H1 (cell line): ENCODE measurements at regions not wholly inside any gene's neighbourhood (a gene's known extent, or its start where the extent isn't known, plus 50 kb on each side); places are given as distances from the start of the nearest gene placed in this dataset.

Source experiments
- BCL11A ChIP-seq, 2 experiments: IDR thresholded peaks; one replicate each; pipeline ENCODE4 v1.6.1; 2011; ENCODE audit warnings: low read depth in 2 of 2, low read length in 2 of 2, mild to moderate bottlenecking in 2 of 2
- CBX5 ChIP-seq: fragments of 300-800, 300-1000 bp; sonication (generic); IDR thresholded peaks from 2 replicates; pipeline ENCODE4 v1.7.1; 2016; ENCODE audit warnings: antibody characterized with exemption, low read length, low read depth
- CHD7 ChIP-seq: fragments of 300-600 bp; sonication (generic); IDR thresholded peaks from 2 replicates; pipeline ENCODE4 v1.7.1; 2012; ENCODE audit warnings: low read length, moderate library complexity, mild to moderate bottlenecking, inconsistent platforms; ENCODE audit not compliant: insufficient replicate concordance
- CTBP2 ChIP-seq: IDR thresholded peaks from 2 replicates; pipeline ENCODE4 v1.7.0; 2011; ENCODE audit warnings: borderline replicate concordance, mild to moderate bottlenecking, moderate library complexity, mixed read lengths, low read length; ENCODE audit not compliant: insufficient read depth, insufficient read length
- KDM1A ChIP-seq: fragments of 200-600, 300-600 bp; sonication (generic); IDR thresholded peaks from 2 replicates; pipeline ENCODE4 v1.7.1; 2016; ENCODE audit warnings: mild to moderate bottlenecking, low read length, borderline replicate concordance
- PHF8 ChIP-seq: fragments of 200-600 bp; sonication (generic); conservative IDR thresholded peaks from 2 replicates; pipeline ENCODE4 v1.7.1; 2012; ENCODE audit warnings: low read depth, mild to moderate bottlenecking, inconsistent platforms, low read length, moderate library complexity
- RXRA ChIP-seq: IDR thresholded peaks from 2 replicates; pipeline ENCODE4 v1.6.1; 2011; ENCODE audit warnings: low read depth, mild to moderate bottlenecking, low read length, moderate library complexity; ENCODE audit not compliant: insufficient read depth
- SP2 ChIP-seq: IDR thresholded peaks from 2 replicates; pipeline ENCODE4 v1.6.1; 2012; ENCODE audit warnings: mild to moderate bottlenecking, low read length, inconsistent platforms
- SUZ12 ChIP-seq: fragments of 200-600 bp; sonication (generic); IDR thresholded peaks from 2 replicates; pipeline ENCODE4 v1.6.1; 2012; ENCODE audit warnings: mild to moderate bottlenecking, inconsistent platforms, low read length, moderate library complexity, mixed read lengths
- TCF12 ChIP-seq: IDR thresholded peaks from 2 replicates; pipeline ENCODE4 v1.6.1; 2011; ENCODE audit warnings: low read depth, mild to moderate bottlenecking, low read length
- YY1 ChIP-seq: IDR thresholded peaks from 2 replicates; pipeline ENCODE4 v1.6.1; 2011; ENCODE audit warnings: low read depth, mild to moderate bottlenecking, low read length

DNA sequence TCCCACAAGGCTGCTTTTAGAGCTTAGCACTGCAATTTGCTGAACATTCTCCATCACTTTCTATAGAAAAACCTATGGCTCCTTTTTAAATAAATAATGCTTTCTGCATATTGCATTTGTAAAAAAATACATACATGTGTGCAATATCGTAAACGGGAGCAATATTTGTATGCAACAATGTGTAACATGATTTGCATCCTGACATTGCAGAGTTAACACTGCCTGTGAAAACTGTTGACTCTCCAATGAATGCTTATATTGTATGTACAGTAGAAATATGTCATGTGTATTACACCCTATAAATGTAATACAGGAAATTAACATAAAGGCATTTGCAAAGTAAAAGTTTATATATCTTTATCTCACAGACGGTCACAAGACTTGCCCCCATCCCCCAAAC is 135.0 kb upstream of the PIEZO2 start (continued):
- TF ChIP-seq CHD7 = no peak
- TF ChIP-seq KDM1A = no peak
- TF ChIP-seq SP2 = no peak
- no peak for TF ChIP-seq BCL11A (IDR thresholded peaks at IDR 0.05; ENCODE audit: low read depth in 2 of 2, low read length in 2 of 2)
- TF ChIP-seq YY1 = no peak
- TF ChIP-seq RXRA = no peak
- no peak for TF ChIP-seq TCF12
- TF ChIP-seq SUZ12 = no peak
- TF ChIP-seq PHF8 = no peak
- TF ChIP-seq CTBP2 = no peak
- TF ChIP-seq CBX5 = no peak
